HG03565 (cell line): ENCODE measurements at regions not wholly inside any gene's neighbourhood (a gene's known extent, or its start where the extent isn't known, plus 50 kb on each side); places are given as distances from the start of the nearest gene placed in this dataset.
A peak's percentile ranks its signal among the peaks of the same experiment; 100 is the strongest.

Experiments
- ATAC-seq: cut with Tn5 transposase; IDR thresholded peaks from one replicate; pipeline ENCODE4 v1.9.1; 2021; ENCODE audit warnings: mild to moderate bottlenecking, moderate library complexity; ENCODE audit not compliant: unreplicated experiment

- no peak for ATAC-seq
Measured at GRCh38 chr2:489838-490237, 187.4 kb downstream of the TMEM18 start.

DNA sequence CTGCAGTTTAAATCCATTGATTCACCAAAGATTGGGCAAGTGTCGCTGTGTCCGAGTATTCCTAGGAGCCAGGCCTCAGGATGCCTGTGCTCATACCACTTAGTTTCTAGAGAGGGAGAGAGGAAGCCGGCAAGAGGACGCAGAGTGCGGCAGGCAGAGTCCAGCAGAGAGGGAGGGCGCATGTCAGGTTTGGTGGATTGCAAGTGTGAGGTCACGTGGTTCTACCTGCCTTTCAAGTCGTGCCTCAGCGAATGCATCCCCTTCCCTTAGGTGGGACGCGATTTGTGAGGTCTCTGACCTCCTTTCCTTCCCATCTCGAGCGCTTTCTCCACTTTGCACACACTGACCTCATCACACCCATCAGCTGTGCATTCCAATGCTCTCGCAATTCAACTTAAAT is 188.1 kb downstream of the TMEM18 start:
- ATAC-seq = no peak

GRCh38 chr2:487186-488079 is 189.8 kb downstream of the TMEM18 start:
- no peak for ATAC-seq

GRCh38 chr2:486371-486770 is 190.8 kb downstream of the TMEM18 start:
- no peak for ATAC-seq

DNA sequence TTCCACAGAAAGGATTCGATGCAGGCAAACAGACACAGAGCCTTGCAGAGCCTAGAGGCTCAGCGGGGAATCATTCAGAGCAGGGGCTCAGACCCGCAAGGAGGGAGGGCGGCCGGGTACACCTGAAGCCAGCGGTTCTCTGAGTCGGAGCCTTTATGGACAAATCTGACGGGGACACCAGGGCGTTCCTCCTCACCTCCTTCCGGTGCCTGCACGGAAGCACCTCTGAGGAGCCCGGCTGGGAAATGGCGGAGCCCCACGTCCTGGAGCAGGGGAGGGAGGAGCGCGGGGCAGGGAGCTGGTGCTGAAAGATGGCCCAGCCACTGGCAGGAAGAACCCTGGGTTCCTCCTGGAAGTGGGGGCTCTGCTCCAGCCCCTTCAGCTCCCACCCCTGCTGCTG is 193.5 kb upstream of the ALKAL2 start:
- ATAC-seq = no peak

- no peak for ATAC-seq
Measured at GRCh38 chr2:479490-480176, 191.7 kb upstream of the ALKAL2 start.

- ATAC-seq = no peak
Measured at GRCh38 chr2:479031-479430, 191.1 kb upstream of the ALKAL2 start.

GRCh38 chr2:471560-471959 is 183.7 kb upstream of the ALKAL2 start:
- ATAC-seq = no peak

DNA sequence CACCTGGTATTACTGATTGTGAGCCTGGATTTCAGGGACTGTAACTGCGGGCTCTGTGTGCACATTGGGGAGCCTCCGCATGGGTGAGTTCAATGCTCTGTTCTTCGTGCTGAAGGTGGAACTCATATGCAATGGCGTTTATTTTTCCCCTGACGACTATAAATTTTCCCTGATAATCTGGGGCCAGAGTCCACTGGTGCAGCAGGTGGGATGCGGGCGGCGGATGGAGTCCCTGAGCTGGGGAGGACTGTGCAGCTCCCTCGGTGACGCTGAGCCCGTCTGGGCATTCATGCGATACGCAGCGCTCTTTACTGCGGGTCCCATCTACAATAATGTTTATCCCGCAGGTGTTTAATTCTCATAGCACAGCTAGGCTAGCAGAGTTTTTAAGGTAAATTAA is 181.6 kb upstream of the ALKAL2 start:
- no peak for ATAC-seq

DNA sequence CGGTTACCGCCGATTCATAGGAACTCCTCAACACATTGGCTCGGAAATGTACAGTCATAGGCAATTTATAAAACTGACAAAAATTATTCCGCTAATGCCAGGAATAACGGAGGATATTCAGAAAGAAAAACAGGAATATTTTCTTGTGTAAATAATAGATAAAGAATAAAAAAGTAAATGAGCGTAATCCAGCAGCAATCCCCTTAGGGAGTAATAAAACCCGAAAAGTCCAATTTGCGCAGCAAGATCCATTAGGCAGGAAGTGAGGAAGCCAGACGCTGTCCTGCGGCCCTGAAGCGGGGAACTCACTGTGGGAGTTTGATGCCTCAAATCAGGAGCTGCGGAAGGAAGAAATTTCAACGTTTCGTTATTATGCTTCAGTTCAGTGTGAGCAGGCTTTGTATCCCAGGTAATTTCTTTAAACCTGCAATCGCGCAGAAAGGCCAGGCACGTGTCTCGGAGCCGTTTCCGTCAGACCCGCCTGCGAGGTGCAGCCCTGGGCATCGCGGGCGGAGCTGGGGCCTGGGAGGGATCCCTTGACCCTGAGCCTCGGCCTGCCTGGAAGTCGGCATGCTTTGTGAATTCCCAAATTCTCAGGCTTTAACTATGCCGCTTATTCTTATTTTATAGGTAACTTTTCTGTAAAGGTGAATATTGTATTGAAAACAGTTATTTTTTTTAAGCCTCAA is 180.9 kb upstream of the ALKAL2 start:
- ATAC-seq = no peak

DNA sequence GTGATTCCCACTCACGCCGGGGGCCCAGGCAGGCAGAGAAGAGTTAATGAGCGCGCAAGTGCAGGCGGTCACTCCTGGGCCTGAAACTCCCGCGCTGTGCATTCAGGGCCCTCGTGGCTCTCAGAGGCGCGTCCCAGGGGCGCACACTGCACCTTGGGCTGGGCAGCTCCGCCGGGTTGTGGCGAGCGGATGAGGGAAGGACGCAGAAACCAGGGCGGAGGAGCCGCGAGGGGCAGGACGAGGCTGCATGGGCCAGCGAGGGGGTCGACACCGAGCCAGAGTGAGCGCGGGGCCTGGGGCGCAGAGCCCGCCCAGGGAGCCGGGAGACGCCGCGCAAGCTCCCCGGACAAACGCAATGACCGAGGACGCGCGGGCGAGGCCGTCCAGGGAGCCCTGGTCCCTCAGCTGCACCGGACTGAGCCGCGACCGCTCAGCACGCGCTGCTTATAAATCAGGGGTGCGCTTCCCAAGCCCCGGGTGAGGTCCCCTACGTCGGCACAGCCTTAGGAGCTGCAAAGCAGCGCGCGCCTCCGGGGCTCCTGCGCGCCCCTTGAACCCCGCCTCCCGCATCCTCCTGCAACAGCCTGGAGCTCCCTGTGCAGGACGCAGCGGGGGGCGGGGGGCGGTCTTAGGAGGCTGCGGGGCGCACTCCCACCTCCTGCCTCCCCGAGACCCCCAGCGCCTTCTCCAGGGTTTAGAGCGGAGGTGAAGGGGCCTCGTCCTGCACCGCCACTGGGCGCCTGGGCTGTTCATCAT is 180.2 kb upstream of the ALKAL2 start:
- no peak for ATAC-seq

- no peak for ATAC-seq
Measured at GRCh38 chr2:467543-467891, 179.6 kb upstream of the ALKAL2 start.

DNA sequence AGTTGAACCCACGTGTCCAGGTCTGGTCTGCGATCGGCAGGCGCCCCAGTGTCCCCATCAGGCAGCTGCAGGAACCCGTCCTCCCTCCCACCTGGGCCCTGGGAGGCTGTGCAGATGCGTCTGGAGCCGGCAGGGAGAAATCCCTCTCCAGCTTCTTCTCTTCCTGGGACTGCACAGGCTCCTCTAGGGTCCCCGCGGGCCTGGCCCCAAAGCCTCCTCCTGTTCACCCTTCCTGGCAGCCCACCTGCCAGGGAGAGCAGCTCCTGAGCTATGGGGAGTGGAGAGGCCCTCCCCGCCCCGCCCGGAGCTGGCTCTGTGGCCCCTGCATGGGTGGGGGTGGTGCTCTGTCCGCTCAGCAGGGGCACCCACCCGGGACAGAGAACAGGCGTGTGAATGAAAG is 179.2 kb upstream of the ALKAL2 start:
- no peak for ATAC-seq

DNA sequence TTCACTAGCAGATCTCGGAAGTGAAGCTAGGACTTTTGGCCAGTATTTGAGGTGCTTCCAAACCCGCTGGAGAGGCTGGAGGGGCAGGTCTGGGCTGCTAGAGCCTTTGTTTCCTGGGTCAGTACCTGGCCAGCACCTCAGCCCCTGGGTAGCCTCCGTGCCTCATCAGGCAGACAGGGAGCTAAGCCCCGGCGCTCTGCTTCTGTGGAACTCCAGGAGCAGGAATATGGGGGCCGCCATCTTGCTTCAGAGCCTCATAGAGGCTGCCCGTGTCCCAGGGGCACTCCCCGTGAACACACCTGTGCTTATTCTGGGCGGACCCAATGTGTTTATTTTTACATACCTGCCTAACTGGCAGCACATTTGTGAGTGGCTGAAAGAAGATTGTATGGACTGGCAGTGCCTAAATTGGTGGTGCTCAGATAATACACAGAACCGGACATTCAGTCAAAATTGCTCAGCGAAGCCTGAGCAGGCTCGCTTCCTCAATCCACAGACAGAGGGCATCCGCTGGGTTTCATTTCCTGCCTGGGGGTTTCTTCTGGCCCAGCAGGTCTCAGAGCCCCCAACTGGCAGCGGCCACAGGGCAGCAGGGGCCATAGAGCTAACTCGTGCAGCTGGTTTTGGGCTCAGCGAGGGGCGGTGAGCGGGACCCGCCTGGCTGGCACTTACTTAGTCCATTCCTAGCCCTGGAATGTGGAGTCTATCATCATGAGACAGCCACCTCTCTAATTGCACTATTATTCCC is 176.8 kb upstream of the ALKAL2 start:
- no peak for ATAC-seq

GRCh38 chr2:460861-461260 is 173.0 kb upstream of the ALKAL2 start:
- ATAC-seq = peak; percentile 88

DNA sequence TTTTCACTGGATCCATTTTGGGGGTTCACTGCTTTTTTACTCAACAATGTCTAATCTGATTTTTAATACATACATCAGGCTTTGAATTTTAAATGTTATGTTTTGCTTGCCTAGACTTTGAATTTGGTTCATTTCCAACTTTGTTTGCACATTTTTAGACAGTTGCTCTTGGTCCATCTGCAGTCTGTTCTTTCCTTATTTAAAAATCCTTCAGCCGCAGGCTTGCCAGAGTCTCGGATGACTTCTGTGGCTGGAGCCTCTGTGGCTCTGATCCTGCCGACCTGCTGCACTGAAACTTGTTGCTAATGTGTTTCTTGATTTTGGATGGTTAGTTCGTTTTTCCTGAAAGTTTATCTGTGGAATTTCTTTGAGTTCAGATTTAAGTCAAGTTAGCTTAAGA is 172.0 kb upstream of the ALKAL2 start:
- no peak for ATAC-seq

DNA sequence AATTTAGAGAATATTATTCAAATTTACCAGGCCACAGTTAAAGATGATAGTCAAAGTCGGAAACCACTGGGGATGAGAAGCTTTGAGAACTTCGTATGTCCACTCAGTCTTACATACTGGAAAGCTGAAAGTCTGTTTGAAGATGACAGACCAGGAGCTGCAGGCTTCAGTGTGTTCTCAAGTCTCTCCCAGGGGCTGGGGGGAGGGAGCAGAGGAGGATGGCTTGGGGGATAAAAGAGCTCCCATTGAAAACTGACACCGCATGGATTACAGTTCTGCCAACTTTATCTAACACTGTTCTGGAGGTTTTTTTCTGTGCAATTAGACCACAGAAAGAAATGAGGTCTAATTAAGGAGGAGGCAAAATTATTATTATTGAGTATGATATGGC is 170.5 kb upstream of the ALKAL2 start:
- no peak for ATAC-seq

GRCh38 chr2:457792-458424 is 170.0 kb upstream of the ALKAL2 start:
- no peak for ATAC-seq

DNA sequence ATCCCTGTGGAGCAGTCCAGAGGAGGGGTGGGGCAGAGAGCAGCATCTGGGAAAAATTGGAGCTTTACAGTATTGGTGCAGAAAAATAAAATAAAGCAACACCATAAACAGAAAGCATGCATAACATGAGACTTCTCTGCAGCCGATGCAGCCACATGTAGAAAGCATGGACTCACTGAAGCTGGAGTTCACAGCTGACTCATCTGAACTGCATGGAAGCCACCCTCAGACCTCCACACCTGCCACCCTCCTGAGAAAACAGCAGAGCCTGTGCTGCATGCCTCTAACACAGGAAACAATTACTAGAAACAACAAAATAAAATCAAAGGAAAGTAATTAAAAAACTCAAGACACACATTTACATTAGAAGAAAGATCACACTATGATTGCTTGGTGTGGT is 169.4 kb upstream of the ALKAL2 start:
- ATAC-seq = no peak

- no peak for ATAC-seq
Measured at GRCh38 chr2:455913-456312, 168.0 kb upstream of the ALKAL2 start.
